ENCODE measurements at regions not wholly inside any gene's neighbourhood (a gene's known extent, or its start where the extent isn't known, plus 50 kb on each side); places are given as distances from the start of the nearest gene placed in this dataset.

GRCh38 chr1:209224886-209225285, 358.6 kb upstream of the CAMK1G start:
- TF ChIP-seq, protein P1, sequence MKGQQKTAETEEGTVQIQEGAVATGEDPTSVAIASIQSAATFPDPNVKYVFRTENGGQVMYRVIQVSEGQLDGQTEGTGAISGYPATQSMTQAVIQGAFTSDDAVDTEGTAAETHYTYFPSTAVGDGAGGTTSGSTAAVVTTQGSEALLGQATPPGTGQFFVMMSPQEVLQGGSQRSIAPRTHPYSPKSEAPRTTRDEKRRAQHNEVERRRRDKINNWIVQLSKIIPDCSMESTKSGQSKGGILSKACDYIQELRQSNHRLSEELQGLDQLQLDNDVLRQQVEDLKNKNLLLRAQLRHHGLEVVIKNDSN (IDR thresholded peaks at IDR 0.05): no peak
- TF ChIP-seq RAD21 (IDR thresholded peaks at IDR 0.05; ENCODE audit: low read depth): no peak
- TF ChIP-seq, protein P2, sequence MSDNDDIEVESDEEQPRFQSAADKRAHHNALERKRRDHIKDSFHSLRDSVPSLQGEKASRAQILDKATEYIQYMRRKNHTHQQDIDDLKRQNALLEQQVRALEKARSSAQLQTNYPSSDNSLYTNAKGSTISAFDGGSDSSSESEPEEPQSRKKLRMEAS (IDR thresholded peaks at IDR 0.05): no peak
- TF ChIP-seq YY1 (IDR thresholded peaks at IDR 0.05; ENCODE audit: low read depth): no peak
- TF ChIP-seq EP300 (IDR thresholded peaks at IDR 0.05; ENCODE audit: borderline replicate concordance): no peak
- TF ChIP-seq NFIC (IDR thresholded peaks at IDR 0.05): no peak
- TF ChIP-seq CREB1 (IDR thresholded peaks at IDR 0.05; ENCODE audit: low read depth): no peak
- no peak for TF ChIP-seq EGR1 (IDR thresholded peaks at IDR 0.05)
- TF ChIP-seq TAF1 (IDR thresholded peaks at IDR 0.05; ENCODE audit: low read depth): no peak
- no peak for TF ChIP-seq CEBPB (IDR thresholded peaks at IDR 0.05)

Data from Ishikawa (cell line).